ENCODE measurements at regions not wholly inside any gene's neighbourhood (a gene's known extent, or its start where the extent isn't known, plus 50 kb on each side); places are given as distances from the start of the nearest gene placed in this dataset.

DNA sequence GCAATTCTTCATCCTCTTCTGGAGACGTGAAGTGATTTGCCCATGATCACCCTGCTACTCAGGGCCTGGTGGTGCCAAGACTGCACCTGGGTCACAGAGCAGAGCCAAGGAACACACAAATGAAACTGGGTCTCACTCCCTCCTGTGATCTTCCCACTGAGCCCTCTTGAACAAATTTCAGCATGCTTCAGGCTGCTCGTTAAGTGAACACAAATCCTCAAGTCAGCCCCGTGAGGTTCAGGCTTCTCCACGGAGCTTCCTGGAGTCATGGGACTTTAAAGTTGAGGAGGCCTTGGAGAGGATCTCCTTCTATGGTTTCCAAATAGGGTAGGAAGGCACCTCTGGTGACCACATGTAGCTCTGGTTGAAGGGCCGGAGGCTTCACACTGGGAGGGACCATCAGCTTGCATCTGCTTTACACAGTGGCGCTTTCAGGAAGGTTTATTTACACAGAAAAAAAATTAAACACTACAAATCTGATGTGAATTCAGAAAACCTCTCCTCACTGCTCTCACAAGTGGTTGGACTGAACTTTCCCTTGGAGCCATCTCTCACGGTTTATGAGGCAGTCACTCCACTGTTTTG lies 255.4 kb downstream of the LOXHD1 start:
- TF ChIP-seq, protein P1, sequence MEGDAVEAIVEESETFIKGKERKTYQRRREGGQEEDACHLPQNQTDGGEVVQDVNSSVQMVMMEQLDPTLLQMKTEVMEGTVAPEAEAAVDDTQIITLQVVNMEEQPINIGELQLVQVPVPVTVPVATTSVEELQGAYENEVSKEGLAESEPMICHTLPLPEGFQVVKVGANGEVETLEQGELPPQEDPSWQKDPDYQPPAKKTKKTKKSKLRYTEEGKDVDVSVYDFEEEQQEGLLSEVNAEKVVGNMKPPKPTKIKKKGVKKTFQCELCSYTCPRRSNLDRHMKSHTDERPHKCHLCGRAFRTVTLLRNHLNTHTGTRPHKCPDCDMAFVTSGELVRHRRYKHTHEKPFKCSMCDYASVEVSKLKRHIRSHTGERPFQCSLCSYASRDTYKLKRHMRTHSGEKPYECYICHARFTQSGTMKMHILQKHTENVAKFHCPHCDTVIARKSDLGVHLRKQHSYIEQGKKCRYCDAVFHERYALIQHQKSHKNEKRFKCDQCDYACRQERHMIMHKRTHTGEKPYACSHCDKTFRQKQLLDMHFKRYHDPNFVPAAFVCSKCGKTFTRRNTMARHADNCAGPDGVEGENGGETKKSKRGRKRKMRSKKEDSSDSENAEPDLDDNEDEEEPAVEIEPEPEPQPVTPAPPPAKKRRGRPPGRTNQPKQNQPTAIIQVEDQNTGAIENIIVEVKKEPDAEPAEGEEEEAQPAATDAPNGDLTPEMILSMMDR (IDR thresholded peaks at IDR 0.05; ENCODE audit: borderline replicate concordance, extremely low read depth, low read length, poor library complexity, severe bottlenecking) = no peak
- TF ChIP-seq EZH2 (IDR thresholded peaks at IDR 0.05; ENCODE audit: borderline replicate concordance, low read depth, low read length, severe bottlenecking) = no peak

All from DND-41 (cell line).